ENCODE measurements at regions not wholly inside any gene's neighbourhood (a gene's known extent, or its start where the extent isn't known, plus 50 kb on each side); places are given as distances from the start of the nearest gene placed in this dataset.

DNA sequence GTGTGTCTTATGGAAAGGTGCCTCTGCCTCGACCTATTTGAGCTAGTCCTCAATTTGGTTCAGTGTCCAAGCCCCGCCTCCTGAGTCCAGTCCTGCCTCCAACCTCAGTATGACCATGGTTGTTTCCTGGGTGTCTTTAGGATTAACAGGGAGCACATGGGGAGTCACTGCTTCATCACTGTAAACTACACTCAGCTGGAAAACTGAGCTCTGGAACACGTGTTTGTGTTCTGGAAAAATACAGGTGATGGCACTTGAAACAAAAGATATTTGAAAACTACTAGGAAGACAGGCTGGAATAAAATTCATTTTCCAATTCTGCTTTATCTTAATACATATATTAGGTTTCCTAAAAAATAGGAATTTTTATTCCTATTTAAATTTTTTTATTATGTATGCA lies 1187.3 kb upstream of the TMEM132C start:
- peaks cover 17% of the 10 kb centered on the region for H3K4me1 ChIP-seq (replicated peaks; ENCODE audit: insufficient read depth)
- H3K9me2 ChIP-seq (ENCODE audit: insufficient read depth) = no peaks in the 10 kb centered on the region
- ChIA-PET CTCF (no interaction called here), POLR2A (ENCODE audit: unreplicated experiment) (no interaction called here)
- intact Hi-C loops (cut with micrococcal nuclease; ENCODE audit: unreplicated experiment) = no loop called here
- TF ChIP-seq CTCF (conservative IDR thresholded peaks at IDR 0.05) (no peak), EZH2 (IDR thresholded peaks at IDR 0.05; ENCODE audit: low read depth) (no peak)
- H3F3A ChIP-seq (ENCODE audit: insufficient read depth, low read depth) = no peaks in the 10 kb centered on the region
- no peak overlapping the region for H2AFZ ChIP-seq
- H4K20me1 ChIP-seq (ENCODE audit: insufficient read depth) = no peaks in the 10 kb centered on the region
- no peaks in the 10 kb centered on the region for H3K9me3 ChIP-seq (ENCODE audit: insufficient read depth, low read depth)
- no peak overlapping the region for H3K4me3 ChIP-seq
- no peaks in the 10 kb centered on the region for H3K79me2 ChIP-seq (ENCODE audit: low read depth)
- no peaks in the 10 kb centered on the region for H3K36me3 ChIP-seq (ENCODE audit: low read depth)
- DNase-seq = no peak
- no TSS peak for BruUV-seq (replicated peaks)
- no peak overlapping the region for H3K27ac ChIP-seq
- H3K4me2 ChIP-seq = no peak overlapping the region
- H3K27me3 ChIP-seq (ENCODE audit: insufficient read depth, low read depth) = no peaks in the 10 kb centered on the region

GRCh38 chr12:127081058-127081457 lies 1185.9 kb upstream of the TMEM132C start:
- no peak for DNase-seq
- Histone ChIP-seq H3K27ac (no peak overlapping the region), H3K36me3 (ENCODE audit: low read depth) (no peaks in the 10 kb centered on the region), H4K20me1 (ENCODE audit: insufficient read depth) (no peaks in the 10 kb centered on the region), H3K79me2 (ENCODE audit: low read depth) (no peaks in the 10 kb centered on the region), H3K4me1 (replicated peaks; ENCODE audit: insufficient read depth) (peaks cover 17% of the 10 kb centered on the region), H3K4me2 (no peak overlapping the region), H3K9me2 (ENCODE audit: insufficient read depth) (no peaks in the 10 kb centered on the region), H3K4me3 (no peak overlapping the region), H3F3A (ENCODE audit: insufficient read depth, low read depth) (no peaks in the 10 kb centered on the region), H2AFZ (no peak overlapping the region), H3K27me3 (ENCODE audit: insufficient read depth, low read depth) (no peaks in the 10 kb centered on the region), H3K9me3 (ENCODE audit: insufficient read depth, low read depth) (no peaks in the 10 kb centered on the region)
- POLR2A ChIA-PET (ENCODE audit: unreplicated experiment) = no interaction called here
- BruUV-seq (replicated peaks) = no TSS peak
- intact Hi-C loops (cut with micrococcal nuclease; ENCODE audit: unreplicated experiment) = no loop called here
- CTCF ChIA-PET = no interaction called here
- TF ChIP-seq EZH2 (IDR thresholded peaks at IDR 0.05; ENCODE audit: low read depth) = no peak
- no peak for TF ChIP-seq CTCF (conservative IDR thresholded peaks at IDR 0.05)

DNA sequence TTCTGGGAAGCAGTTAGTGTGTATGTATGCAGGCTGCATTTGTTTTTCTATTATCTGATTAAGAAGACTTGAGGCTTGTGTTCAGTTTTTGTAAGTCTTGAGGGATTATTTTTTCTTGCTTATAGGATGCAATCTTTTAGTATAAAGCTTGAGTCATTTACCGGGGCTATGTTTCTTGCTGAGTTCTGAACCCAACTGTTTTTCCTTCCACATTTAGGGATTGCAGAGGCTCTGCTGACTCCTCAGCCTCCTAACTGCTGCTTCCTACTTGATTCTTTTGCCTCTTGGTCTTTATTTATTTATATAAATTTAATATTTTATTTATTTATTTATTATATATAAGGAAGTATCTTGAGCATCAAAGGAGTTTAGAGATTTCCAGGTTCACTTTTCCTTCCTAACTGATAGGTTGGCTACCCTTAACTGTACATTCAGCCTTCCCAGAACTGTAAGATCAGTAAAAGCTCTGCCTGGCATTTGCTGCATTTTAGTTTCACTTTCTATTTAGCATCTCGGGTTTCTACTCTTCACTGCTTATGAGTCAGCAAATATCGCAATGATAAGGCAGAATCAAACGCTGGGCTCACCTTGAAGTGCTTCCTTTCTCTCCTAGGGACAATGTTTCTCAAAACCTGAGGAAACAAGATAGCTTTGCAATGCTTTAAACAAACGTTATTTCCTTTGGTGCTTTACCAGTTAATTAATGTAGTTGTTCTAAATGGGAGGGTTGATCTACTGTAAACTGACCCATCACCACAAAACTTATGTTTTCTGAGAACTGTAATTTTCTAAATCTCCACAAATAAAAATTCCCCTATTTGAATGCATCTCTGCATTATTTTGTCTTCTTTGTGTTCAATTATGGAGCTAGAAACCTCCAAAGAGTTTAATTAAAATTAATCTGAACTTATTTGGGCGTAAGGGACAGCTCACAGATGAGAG lies 1183.7 kb upstream of the TMEM132C start:
- Histone ChIP-seq H3K4me3 (peak overlapping the region; percentile 55), H3F3A (ENCODE audit: insufficient read depth, low read depth) (no peaks in the 10 kb centered on the region), H2AFZ (peak overlapping the region; percentile 74), H3K9me2 (ENCODE audit: insufficient read depth) (no peaks in the 10 kb centered on the region), H3K36me3 (ENCODE audit: low read depth) (no peaks in the 10 kb centered on the region), H3K4me2 (peak overlapping the region; percentile 88), H3K9me3 (ENCODE audit: insufficient read depth, low read depth) (no peaks in the 10 kb centered on the region), H3K4me1 (replicated peaks; ENCODE audit: insufficient read depth) (peaks cover 17% of the 10 kb centered on the region), H3K27me3 (ENCODE audit: insufficient read depth, low read depth) (no peaks in the 10 kb centered on the region), H3K79me2 (ENCODE audit: low read depth) (no peaks in the 10 kb centered on the region), H4K20me1 (ENCODE audit: insufficient read depth) (no peaks in the 10 kb centered on the region), H3K27ac (peak overlapping the region; percentile 88)
- TF ChIP-seq CTCF (conservative IDR thresholded peaks at IDR 0.05) = no peak
- no peak for TF ChIP-seq EZH2 (IDR thresholded peaks at IDR 0.05; ENCODE audit: low read depth)
- ChIA-PET CTCF (no interaction called here), POLR2A (ENCODE audit: unreplicated experiment) (interaction anchor here (0.6 kb wide), 2 partner anchors 311 to 375 kb away, joined by 3 to 4 read pairs; no protein-coding TSS in a partner anchor)
- BruUV-seq (replicated peaks) = no TSS peak
- DNase-seq = peak in 1 of 2 experiments; percentile 81
- intact Hi-C loops (cut with micrococcal nuclease; ENCODE audit: unreplicated experiment) = loop anchor here (1.0 kb wide), 1 partner anchor 43 kb away; no protein-coding TSS in a partner anchor
